ENCODE measurements at regions not wholly inside any gene's neighbourhood (a gene's known extent, or its start where the extent isn't known, plus 50 kb on each side); places are given as distances from the start of the nearest gene placed in this dataset.
"Not testable (repeated sequence)": the region's sequence is repeated elsewhere in the genome, so short reads cannot be mapped to it uniquely, and the experiment has no call there.

DNA sequence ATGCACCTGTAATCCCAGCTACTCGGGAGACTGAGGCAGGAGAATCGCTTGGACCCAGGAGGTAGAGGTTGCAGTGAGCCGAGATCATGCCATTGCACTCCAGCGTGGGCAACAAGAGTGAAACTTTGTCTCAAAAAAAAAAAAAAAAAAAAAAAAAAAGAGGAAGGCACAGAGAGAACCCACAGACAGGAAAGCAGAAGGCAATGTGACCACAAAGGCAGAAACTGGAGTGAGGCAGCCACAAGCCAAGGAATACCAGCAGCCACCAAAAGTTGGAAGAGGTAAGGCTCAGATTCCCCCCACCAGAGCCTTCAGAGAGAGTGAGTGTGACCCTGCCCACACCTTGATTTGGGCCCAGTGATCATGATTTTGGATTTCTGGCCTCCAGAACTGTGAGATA is 54.7 kb upstream of the E2F3 start:
- not testable (repeated sequence) for DNase-seq

GRCh38 chr6:20348041-20348440 is 53.6 kb upstream of the E2F3 start:
- no peak for DNase-seq

DNA sequence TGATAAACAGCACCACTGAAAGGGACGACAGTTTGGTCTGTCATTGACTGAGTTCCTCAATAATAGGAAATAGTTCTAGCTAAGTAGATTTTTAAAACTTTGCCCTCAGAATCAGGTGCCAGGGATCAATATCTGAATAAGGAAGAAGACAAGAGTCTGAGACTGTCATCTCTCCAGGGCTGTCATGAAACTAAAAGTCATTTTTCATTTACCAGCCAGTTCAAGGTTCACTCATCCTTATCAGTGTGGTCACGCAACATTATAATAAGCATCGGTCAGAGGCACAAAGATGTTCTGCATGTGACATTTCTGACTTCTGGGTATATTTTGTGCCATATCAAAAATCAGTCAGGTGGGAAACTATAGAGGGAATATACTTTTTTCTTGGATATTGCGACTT is 52.5 kb upstream of the E2F3 start:
- no peak for DNase-seq

DNA sequence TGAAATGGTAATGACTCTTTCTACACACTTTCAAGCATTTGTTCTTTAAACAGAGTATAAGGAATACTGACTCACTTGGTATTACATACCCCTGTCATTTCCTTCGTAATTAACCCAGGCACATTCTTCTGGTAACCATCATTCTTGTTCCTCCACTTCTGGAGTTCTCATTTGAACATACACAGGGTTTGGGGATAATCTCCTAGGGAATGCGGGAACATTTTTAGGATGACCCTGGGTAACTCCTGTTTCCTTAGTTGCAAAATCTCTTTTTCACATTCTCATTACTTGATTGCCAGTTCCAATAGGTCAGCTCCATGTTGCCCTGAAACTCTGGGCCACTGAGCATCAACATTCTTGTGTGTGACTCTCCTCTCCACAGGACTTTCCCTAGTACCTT is 51.5 kb upstream of the E2F3 start:
- no peak for DNase-seq

GRCh38 chr6:20351534-20351933 is 50.1 kb upstream of the E2F3 start:
- no peak for DNase-seq

All from activated CD8-positive, alpha-beta memory T cell treated with anti-CD3 and anti-CD28 coated beads, Interleukin-2, amount 50 U/mL, for 48 hours (primary cell).